ENCODE measurements at regions not wholly inside any gene's neighbourhood (a gene's known extent, or its start where the extent isn't known, plus 50 kb on each side); places are given as distances from the start of the nearest gene placed in this dataset.

- H4K91ac ChIP-seq (ENCODE audit: insufficient read depth, low read depth, low read length), result no peak overlapping the region
- intact Hi-C loops (cut with micrococcal nuclease) (no loop called here), dilution Hi-C loops (cut with HindIII; ENCODE audit: low sequenced_read_pairs, unreplicated experiment) (no loop called here), in situ Hi-C loops (cut with MboI; ENCODE audit: low sequenced_read_pairs) (no loop called here)
- H2AK9ac ChIP-seq (replicated peaks; ENCODE audit: low read depth, low read length, poor library complexity), result no peak overlapping the region
- H3K4ac ChIP-seq (ENCODE audit: low read depth, low read length), result no peak overlapping the region
- no peaks in the 10 kb centered on the region for H3K36me3 ChIP-seq (ENCODE audit: control insufficient read depth, insufficient read depth, low read length)
- H2AFZ ChIP-seq (replicated peaks; ENCODE audit: low read length, poor library complexity), result no peak overlapping the region
- no peak for ATAC-seq (ENCODE audit: low read depth)
- H4K5ac ChIP-seq (ENCODE audit: low read depth, low read length), result no peak overlapping the region
- no peaks in the 10 kb centered on the region for H4K20me1 ChIP-seq (ENCODE audit: insufficient read depth, low read length)
- H2BK5ac ChIP-seq (ENCODE audit: low read depth, low read length, poor library complexity, severe bottlenecking), result no peak overlapping the region
- no peak for DNase-seq
- H4K8ac ChIP-seq (ENCODE audit: low read depth in 2 of 2, low read length in 2 of 2), result no peak overlapping the region
- no peaks in the 10 kb centered on the region for H3K27me3 ChIP-seq (ENCODE audit: control insufficient read depth, insufficient read depth, low read length)
- TF ChIP-seq POLR2A (IDR thresholded peaks at IDR 0.05; ENCODE audit: low read depth, low read length) (no peak), RCOR1 (IDR thresholded peaks at IDR 0.05; ENCODE audit: insufficient replicate concordance, low read length) (no peak), CEBPB (IDR thresholded peaks at IDR 0.05; ENCODE audit: low read depth, low read length) (no peak), BHLHE40 (IDR thresholded peaks at IDR 0.05; ENCODE audit: low read depth, low read length) (no peak), FOS (IDR thresholded peaks at IDR 0.05; ENCODE audit: low read depth, low read length) (no peak)
- TF ChIP-seq, protein P1, sequence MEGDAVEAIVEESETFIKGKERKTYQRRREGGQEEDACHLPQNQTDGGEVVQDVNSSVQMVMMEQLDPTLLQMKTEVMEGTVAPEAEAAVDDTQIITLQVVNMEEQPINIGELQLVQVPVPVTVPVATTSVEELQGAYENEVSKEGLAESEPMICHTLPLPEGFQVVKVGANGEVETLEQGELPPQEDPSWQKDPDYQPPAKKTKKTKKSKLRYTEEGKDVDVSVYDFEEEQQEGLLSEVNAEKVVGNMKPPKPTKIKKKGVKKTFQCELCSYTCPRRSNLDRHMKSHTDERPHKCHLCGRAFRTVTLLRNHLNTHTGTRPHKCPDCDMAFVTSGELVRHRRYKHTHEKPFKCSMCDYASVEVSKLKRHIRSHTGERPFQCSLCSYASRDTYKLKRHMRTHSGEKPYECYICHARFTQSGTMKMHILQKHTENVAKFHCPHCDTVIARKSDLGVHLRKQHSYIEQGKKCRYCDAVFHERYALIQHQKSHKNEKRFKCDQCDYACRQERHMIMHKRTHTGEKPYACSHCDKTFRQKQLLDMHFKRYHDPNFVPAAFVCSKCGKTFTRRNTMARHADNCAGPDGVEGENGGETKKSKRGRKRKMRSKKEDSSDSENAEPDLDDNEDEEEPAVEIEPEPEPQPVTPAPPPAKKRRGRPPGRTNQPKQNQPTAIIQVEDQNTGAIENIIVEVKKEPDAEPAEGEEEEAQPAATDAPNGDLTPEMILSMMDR (conservative IDR thresholded peaks at IDR 0.05; ENCODE audit: low read depth, low read length), result no peak
- H2BK20ac ChIP-seq (ENCODE audit: low read depth, low read length), result no peak overlapping the region
- no peaks in the 10 kb centered on the region for H3K79me1 ChIP-seq (ENCODE audit: low read depth in 1 of 2, low read length in 2 of 2)
- H2BK15ac ChIP-seq (ENCODE audit: low read depth, low read length), result no peak overlapping the region
- H2AK5ac ChIP-seq (ENCODE audit: low read depth, low read length), result no peak overlapping the region
- H3K4me3 ChIP-seq (ENCODE audit: insufficient read depth, low read depth, low read length), result no peak overlapping the region
- no peak overlapping the region for H3K56ac ChIP-seq (ENCODE audit: extremely low read depth, insufficient read depth, low read length)
- H3K14ac ChIP-seq (replicated peaks; ENCODE audit: low read depth, low read length), result no peak overlapping the region
- peaks cover 10% of the 10 kb centered on the region for H3K9me3 ChIP-seq (ENCODE audit: control insufficient read depth, insufficient read depth, low read length)
- no peak overlapping the region for H3K4me2 ChIP-seq (ENCODE audit: low read depth, low read length)
- H3K9me1 ChIP-seq (ENCODE audit: insufficient read depth, low read length), result no peaks in the 10 kb centered on the region
- no peaks in the 10 kb centered on the region for H3K4me1 ChIP-seq (ENCODE audit: control insufficient read depth, insufficient read depth, low read length)
- no TSS peak for BruUV-seq (replicated peaks)
- no peak overlapping the region for H2BK120ac ChIP-seq (ENCODE audit: low read depth, low read length)
- POLR2A ChIA-PET (ENCODE audit: unreplicated experiment), result no interaction called here
- no peak overlapping the region for H3K23ac ChIP-seq (ENCODE audit: low read depth, low read length)
- no peak overlapping the region for H3K9ac ChIP-seq (ENCODE audit: low read depth, low read length)
- no peak overlapping the region for H3K18ac ChIP-seq (ENCODE audit: low read depth, low read length)
- no peak overlapping the region for H3K27ac ChIP-seq (ENCODE audit: insufficient read depth, low read length)
- no CpG with 5 or more reads among the region's 4 CpGs for WGBS, 2 experiments (ENCODE audit: extremely low coverage in 2 of 2, insufficient read length in 1 of 2)
- CTCF ChIA-PET, result no interaction called here
Measured at GRCh38 chr14:66116732-66117131, 369.4 kb upstream of the CCDC196 start.
